ENCODE measurements at regions not wholly inside any gene's neighbourhood (a gene's known extent, or its start where the extent isn't known, plus 50 kb on each side); places are given as distances from the start of the nearest gene placed in this dataset.
A peak's percentile ranks its signal among the peaks of the same experiment; 100 is the strongest.

GRCh38 chr4:89528526-89529133 lies 221.0 kb upstream of the GPRIN3 start:
- intact Hi-C loops (cut with micrococcal nuclease; ENCODE audit: unreplicated experiment), result no loop called here
- ChIA-PET CTCF (no interaction called here), RAD21 (ENCODE audit: unreplicated experiment) (no interaction called here), SMC1A (ENCODE audit: uncharacterized antibody, unreplicated experiment) (interaction anchor here (0.6 kb wide), 1 partner anchor 42 kb away, joined by 3 read pairs; no protein-coding TSS in a partner anchor), POLR2A (no interaction called here)
- in situ Hi-C loops (cut with MboI), result no loop called here
- no peak overlapping the region for H3K9ac ChIP-seq (ENCODE audit: control insufficient read depth, insufficient read depth, low read length)
- H3K4me3 ChIP-seq, result no peak overlapping the region
- no peak overlapping the region for H3K4me2 ChIP-seq (ENCODE audit: control insufficient read depth, insufficient read depth)
- no peaks in the 10 kb centered on the region for H3K27me3 ChIP-seq (replicated peaks in 1 of 2; ENCODE audit: control insufficient read depth in 2 of 2, insufficient read depth in 2 of 2, low read length in 1 of 2)
- no peaks in the 10 kb centered on the region for H3K79me2 ChIP-seq (ENCODE audit: control insufficient read depth, insufficient read depth, low read length)
- FAIRE-seq (no peak), ATAC-seq (no peak), DNase-seq (ENCODE audit: low read depth, low spot score) (no peak)
- no TSS peak for BruUV-seq (replicated peaks)
- no peaks in the 10 kb centered on the region for H4K20me1 ChIP-seq (ENCODE audit: control insufficient read depth, insufficient read depth)
- no peak overlapping the region for H2AFZ ChIP-seq (ENCODE audit: control insufficient read depth, low read depth, low read length)
- H3K36me3 ChIP-seq (ENCODE audit: control insufficient read depth in 2 of 2, insufficient read depth in 2 of 2, low read length in 1 of 2), result no peaks in the 10 kb centered on the region
- H3K9me3 ChIP-seq (replicated peaks; ENCODE audit: control insufficient read depth, insufficient read depth, low read length), result no peaks in the 10 kb centered on the region
- no peak overlapping the region for H3K27ac ChIP-seq (ENCODE audit: control insufficient read depth, insufficient read depth)
- TF ChIP-seq RUNX3 (IDR thresholded peaks at IDR 0.05; ENCODE audit: low read length) (0 out of 2 replicates have a peak, but pooled peaks have one; percentile 7), TAF1 (IDR thresholded peaks at IDR 0.05; ENCODE audit: borderline replicate concordance, low read depth, low read length) (no peak), SMC3 (IDR thresholded peaks at IDR 0.05; ENCODE audit: borderline replicate concordance, low read length) (no peak), NFYB (IDR thresholded peaks at IDR 0.05; ENCODE audit: insufficient read depth, low read depth, low read length) (no peak), SKIL (IDR thresholded peaks at IDR 0.05; ENCODE audit: low read depth, poor library complexity, severe bottlenecking) (no peak)
- H3K4me1 ChIP-seq (ENCODE audit: control insufficient read depth, insufficient read depth, low read length), result no peaks in the 10 kb centered on the region
- 0% methylated on average over 4 of the region's 4 CpGs for WGBS (ENCODE audit: insufficient coverage, insufficient replicate concordance, low lambda C conversion rate, missing lambda C conversion rate)

- SMC1A ChIA-PET (ENCODE audit: uncharacterized antibody, unreplicated experiment), result interaction anchor here (1.5 kb wide), 1 partner anchor 14 kb away, joined by 5 read pairs; no protein-coding TSS in a partner anchor
- no peaks in the 10 kb centered on the region for H3K36me3 ChIP-seq (ENCODE audit: control insufficient read depth in 2 of 2, insufficient read depth in 2 of 2, low read length in 1 of 2)
- TF ChIP-seq NFYB (IDR thresholded peaks at IDR 0.05; ENCODE audit: insufficient read depth, low read depth, low read length), result no peak
- TF ChIP-seq TBL1XR1 (IDR thresholded peaks at IDR 0.05; ENCODE audit: low read depth, low read length), result no peak
- no peak for TF ChIP-seq BHLHE40 (IDR thresholded peaks at IDR 0.05; ENCODE audit: borderline replicate concordance in 1 of 2, low read depth in 2 of 2, low read length in 1 of 2)
- TF ChIP-seq POLR2AphosphoS5 (IDR thresholded peaks at IDR 0.05; ENCODE audit: low read length), result no peak
- no peak for TF ChIP-seq RAD51 (IDR thresholded peaks at IDR 0.05)
- TF ChIP-seq JUNB (IDR thresholded peaks at IDR 0.05), result no peak
- RAD21 ChIA-PET (ENCODE audit: unreplicated experiment), result no interaction called here
- no peak overlapping the region for H3K4me2 ChIP-seq (ENCODE audit: control insufficient read depth, insufficient read depth)
- POLR2A ChIA-PET, result no interaction called here
- FAIRE-seq (no peak), DNase-seq (ENCODE audit: low read depth, low spot score) (no peak), ATAC-seq (no peak)
- H3K4me3 ChIP-seq, result no peak overlapping the region
- in situ Hi-C loops (cut with MboI), result no loop called here
- no peaks in the 10 kb centered on the region for H3K79me2 ChIP-seq (ENCODE audit: control insufficient read depth, insufficient read depth, low read length)
- intact Hi-C loops (cut with micrococcal nuclease; ENCODE audit: unreplicated experiment), result no loop called here
- H3K27me3 ChIP-seq (replicated peaks in 1 of 2; ENCODE audit: control insufficient read depth in 2 of 2, insufficient read depth in 2 of 2, low read length in 1 of 2), result peaks cover 0 to 2% of the 10 kb centered on the region in 2 experiments; a peak in 1 of 4 replicates
- no peaks in the 10 kb centered on the region for H3K4me1 ChIP-seq (ENCODE audit: control insufficient read depth, insufficient read depth, low read length)
- H3K9me3 ChIP-seq (replicated peaks; ENCODE audit: control insufficient read depth, insufficient read depth, low read length), result no peaks in the 10 kb centered on the region
- H3K9ac ChIP-seq (ENCODE audit: control insufficient read depth, insufficient read depth, low read length), result no peak overlapping the region
- H4K20me1 ChIP-seq (ENCODE audit: control insufficient read depth, insufficient read depth), result no peaks in the 10 kb centered on the region
- H3K27ac ChIP-seq (ENCODE audit: control insufficient read depth, insufficient read depth), result no peak overlapping the region
- no TSS peak for BruUV-seq (replicated peaks)
- CTCF ChIA-PET, result no interaction called here
- 0% methylated on average over 4 of the region's 4 CpGs for WGBS (ENCODE audit: insufficient coverage, insufficient replicate concordance, low lambda C conversion rate, missing lambda C conversion rate)
- no peak overlapping the region for H2AFZ ChIP-seq (ENCODE audit: control insufficient read depth, low read depth, low read length)
Observed at GRCh38 chr4:89521826-89522225, 214.2 kb upstream of the GPRIN3 start.
